Activated T-cell treated with anti-CD3 and anti-CD28 coated beads for 1 hour (primary cell): ENCODE measurements at regions not wholly inside any gene's neighbourhood (a gene's known extent, or its start where the extent isn't known, plus 50 kb on each side); places are given as distances from the start of the nearest gene placed in this dataset.

Experiments
- DNase-seq: peaks from one replicate; pipeline ENCODE4 v3.0.0-alpha.2; 2020; ENCODE audit warnings: low read depth

- DNase-seq: no peak
Measured at GRCh38 chr17:79470754-79471153, 140.1 kb downstream of the RBFOX3 start.

DNA sequence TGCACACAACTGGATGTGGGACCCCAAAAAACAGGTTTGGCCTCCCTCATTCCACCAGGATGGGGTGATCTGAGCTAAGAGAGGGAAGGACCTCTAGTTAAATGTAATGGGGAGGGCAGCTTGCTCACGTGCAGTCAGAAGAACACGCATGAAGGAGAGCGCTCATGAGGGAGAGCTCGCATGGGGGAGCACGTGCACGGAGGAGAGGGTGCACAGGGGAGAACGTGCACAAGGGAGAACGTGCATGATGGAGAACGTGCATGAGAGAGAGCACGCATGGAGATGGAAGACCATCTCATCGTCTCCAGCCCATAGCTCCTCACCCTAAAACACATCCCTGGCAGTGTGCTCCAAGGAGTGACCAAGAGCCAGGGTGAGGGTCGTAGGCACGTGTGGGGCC, 141.2 kb downstream of the RBFOX3 start:
- DNase-seq: no peak

DNA sequence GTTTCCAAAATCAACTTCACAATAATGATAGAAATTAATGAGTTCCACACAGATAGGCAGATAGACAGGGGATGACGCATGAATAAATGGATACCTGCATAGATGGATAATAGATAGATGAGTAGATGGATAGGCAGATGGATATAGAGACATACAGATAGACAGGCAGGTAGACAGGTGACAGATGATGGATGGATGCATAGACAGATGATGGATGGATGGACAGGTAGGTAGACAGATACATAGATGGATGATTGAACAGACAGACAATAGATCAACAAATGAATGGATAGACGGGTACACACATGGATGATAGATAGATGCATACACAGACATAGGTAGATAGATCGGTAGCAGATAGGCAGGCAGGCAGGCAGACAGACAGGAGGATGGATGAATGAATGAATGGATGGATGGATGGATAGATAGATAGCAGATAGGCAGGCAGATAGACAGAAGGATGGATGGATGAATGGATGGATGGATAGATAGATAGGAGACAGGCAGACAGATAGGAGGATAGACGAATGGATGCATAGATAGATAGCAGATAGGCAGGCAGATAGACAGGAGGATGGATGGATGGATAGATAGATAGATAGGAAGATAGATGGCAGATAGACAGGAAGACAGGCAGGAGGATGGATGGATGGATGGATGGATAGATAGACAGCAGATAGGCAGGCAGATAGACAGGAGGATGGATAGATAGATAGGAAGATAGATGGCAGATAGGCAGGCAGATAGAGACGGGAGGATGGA, 142.5 kb downstream of the RBFOX3 start:
- no peak for DNase-seq

- DNase-seq: no peak
Measured at GRCh38 chr17:79466562-79467350, 144.1 kb downstream of the RBFOX3 start.

DNA sequence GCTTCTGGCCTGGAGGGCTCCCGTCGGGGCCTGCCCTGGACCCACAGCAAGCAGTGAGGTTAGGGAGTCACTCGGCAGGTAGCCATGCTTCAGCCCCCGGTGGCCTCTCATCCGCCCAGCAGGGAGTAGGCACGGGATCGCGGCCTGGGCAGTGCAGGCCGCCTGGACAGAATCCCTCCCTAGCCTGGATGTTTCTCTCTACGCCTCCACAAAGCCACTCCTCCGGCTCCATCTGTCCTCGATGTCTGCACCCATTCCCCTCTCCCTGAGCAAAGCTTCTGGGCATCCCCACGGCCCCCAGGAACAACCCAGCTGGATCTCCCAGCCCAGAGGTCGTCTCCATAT, 145.2 kb downstream of the RBFOX3 start:
- no peak for DNase-seq

DNA sequence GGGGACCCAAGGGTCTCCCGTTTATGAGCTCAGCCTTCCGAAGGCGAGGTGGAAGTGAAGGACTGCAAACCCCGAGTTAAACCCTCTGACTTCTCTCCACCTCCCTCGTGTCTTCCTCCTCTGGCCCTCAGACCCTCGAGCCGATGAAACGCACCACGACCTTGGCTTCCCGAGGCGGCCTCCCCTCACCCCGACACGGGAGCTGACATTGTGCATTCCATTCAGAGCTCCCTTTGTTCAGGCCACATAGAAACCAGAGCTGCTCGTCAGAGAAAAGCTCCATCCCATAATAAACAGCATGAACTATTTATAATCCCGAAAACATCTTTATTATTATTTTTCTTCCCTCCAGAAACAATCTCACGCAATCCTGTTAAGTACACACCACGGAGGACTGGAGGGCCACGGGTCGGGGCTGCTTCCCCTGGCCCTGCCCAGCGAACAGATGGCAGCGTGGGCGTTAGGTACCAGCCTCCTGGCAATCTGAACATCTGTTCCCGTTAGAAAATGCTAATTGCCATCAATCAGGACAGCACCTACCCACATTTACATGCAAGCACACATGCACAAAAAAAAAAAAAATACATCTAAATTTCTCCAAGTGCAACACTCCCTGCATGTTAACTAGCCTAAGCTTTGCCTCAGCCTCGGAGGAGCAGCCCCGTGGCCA, 145.7 kb downstream of the RBFOX3 start:
- DNase-seq: no peak

DNA sequence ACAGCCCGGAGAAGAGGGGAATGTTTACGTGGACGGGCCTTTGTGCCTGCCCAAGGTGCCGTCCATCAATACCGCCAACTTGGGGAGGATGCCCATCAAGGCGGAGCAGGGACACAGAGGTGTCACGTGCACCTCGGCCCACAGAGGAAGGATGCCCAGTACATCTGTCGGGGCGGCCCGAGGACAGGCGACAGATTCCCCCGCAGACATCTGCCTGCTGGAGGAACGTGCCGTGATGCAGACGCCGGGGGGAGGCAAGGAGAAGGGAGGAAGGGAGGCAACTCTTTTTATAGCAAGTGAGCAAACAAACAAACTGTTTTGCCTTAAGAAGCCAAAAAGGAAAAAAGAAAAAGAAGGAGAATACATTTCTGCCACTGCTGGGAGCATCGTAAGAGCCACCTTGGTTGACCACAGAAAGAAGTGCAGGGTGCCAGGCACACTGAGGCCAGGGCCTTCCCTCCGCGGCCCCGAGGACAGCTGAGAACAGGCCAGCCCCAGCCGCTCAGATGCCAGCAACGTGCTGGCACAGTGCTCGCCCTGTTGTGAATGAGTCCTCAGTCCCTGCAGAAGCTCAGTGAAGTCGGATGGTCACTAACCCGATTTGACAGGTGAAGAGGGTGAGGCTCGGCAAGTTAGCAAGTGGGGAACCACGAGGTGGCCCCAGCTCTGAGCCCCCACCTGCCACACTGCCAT, 146.4 kb downstream of the RBFOX3 start:
- no peak for DNase-seq

- no peak for DNase-seq
Measured at GRCh38 chr17:79463421-79464317, 147.2 kb downstream of the RBFOX3 start.

DNA sequence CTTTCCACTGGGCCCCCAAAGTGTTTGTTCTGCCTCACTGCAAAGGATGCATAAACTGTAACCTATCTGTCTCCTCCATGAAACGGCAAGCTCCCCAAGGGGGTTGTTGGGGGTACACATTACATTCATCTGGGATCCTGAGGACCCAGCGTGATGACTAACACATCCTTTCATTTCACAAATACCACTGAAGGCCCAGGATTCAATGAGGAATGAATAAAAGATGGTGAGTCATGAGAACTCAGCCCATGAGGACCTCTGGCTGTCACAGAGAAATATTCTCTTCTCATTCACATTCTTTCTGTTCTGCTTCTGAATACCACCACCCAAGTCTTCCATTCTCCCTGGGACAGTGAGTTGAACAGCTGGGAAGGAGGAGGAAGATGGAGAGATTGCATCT, 149.8 kb downstream of the RBFOX3 start:
- no peak for DNase-seq

- DNase-seq: no peak
Measured at GRCh38 chr17:79459846-79460245, 151.0 kb downstream of the RBFOX3 start.

DNA sequence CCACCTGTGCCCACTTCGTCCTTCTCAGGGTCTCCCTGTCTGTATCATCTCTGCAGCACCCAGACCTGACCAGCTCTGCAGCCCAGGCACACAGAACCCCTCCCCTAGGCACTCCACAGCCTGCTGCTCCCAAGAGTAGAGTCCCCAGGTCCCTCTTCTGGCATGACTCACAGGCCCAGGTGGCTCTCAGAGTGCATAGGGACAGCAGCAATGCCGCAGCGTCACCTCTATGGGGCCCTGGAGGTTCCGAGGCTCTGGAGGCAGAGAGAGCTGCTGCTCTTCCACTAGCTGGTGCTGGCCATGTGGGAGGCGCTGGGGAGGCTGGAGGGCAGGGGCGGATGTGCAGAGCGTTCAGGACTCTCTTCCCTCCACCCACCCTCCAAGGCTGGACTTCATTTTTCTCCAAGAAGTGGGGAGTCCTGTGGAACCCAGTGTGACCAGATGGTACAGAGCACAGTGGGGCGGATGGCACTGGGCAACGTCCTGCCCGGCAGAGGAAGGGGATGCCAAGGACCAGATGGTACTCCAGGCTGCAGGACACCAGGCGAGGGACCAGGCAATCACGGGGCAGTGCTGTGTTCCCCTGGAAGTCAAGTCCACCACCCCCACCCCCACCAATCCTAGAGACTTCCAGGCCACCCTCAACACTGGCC, 151.7 kb downstream of the RBFOX3 start:
- DNase-seq: no peak

GRCh38 chr17:79458356-79458755, 152.5 kb downstream of the RBFOX3 start:
- no peak for DNase-seq

DNA sequence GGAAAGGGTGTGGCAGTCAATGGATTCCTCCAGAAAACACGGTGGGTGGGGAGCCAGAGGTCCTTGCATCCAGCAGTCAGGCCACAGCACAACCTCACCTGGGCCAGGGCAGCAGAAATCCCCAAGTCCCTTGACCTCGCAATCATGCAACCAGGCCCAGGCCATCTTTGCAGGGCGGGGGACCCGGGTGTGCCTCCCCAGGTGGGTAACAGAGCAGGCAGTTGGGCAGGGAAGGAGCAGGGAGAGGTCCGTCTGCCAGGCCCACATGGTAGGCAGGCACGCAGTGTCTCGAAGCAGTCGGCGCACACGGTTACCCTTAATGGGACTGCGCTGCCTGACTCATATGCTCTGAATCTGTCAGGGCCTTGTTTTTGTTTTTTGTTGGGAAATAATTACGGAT, 153.0 kb downstream of the RBFOX3 start:
- no peak for DNase-seq

DNA sequence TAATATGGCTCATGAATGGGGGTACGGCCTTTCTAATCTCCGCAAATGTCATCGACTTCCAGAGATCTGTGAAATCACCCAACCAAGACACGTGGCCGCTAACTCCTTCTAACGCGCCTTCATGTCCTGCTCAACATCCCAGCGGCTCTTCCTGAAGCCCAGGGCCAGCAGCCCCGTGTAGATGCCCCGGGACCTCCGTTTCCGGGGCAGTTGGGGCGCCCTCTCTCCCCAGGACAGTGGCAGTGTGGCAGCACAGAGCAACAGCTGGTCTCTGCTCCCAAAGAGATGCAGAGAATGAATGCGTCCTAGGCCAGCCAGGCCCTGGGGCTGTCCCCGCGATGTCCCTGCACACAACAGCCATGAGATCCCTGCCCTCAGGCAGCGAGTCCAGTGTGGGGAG, 153.5 kb downstream of the RBFOX3 start:
- no peak for DNase-seq

DNA sequence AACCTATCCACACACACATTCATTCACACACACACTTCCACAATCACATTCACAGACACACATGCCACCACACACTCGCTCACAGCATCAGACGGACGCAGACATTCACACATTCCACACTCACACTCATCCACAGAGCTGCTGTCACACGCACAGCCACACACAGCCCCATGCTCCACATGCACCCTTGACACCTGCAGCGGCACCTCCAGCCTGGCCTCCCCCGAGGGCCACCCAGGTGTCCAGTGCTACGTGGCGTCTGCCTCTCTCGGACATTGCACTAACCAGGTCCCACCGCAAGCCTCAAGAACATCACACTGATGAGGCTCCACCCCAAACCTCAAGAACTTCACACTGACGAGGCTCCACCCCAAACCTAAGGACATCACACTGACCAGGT, 155.2 kb downstream of the RBFOX3 start:
- DNase-seq: no peak

DNA sequence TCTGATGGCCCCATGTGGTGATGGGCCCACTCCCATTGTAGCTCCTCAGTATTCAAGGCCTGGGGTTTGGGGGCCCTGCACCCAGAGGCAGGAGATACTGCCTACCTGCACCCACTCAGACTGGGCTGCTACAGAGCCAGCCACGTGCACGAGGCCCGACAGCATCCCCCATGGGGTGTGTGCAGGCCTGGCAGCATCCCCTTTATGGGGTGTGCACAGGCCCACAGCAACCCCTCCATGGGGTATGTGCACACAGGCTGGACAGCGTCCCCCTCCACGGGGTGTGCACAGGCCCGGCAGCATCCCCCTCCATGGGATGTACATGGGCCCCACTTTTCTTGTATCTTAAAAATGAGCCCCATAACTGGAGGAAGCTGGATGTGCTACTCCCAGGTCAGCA, 156.0 kb downstream of the RBFOX3 start:
- no peak for DNase-seq

GRCh38 chr17:79453481-79453880, 157.4 kb downstream of the RBFOX3 start:
- no peak for DNase-seq

- no peak for DNase-seq
Measured at GRCh38 chr17:79452706-79453105, 158.1 kb downstream of the RBFOX3 start.

DNA sequence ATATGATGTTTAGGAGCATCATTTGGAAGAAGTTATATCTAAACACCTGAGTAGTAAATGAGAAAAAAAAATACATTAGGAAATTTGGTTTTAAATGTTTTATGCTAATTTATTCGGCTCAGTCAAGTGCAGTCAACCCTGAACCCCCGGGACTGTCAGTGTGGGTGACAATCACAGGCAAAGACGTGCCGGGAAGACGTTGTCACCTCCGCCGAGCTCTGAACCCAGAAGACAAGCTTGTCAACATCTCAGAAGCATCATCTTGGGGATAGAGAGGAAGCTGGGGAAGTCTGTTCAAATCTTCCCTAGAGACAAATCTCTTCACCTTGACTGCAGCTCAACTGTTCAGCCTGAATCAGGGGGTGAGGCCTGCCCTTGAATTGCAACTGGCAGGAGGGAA, 159.7 kb downstream of the RBFOX3 start:
- no peak for DNase-seq

GRCh38 chr17:79446399-79447009, 164.3 kb downstream of the RBFOX3 start:
- DNase-seq: no peak

DNA sequence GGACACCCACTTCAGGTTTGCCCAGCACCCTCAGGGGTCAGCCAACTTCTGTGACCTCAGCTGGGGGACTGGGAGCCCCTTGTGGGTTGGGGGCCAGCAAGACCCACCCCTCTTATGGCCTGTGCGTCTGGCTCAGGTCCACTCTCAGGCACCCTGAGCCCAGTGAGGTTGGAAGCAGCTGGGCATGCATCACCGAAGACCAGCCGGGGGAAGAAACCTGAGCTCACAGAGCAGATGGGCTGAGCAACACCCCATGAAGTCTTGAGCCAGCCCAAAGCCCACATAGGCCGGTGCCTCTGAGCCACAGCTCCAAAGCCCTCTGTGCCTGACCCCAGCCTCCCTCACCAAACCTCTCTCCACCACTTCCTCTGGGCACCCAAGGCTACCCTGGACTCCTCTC, 166.7 kb downstream of the RBFOX3 start:
- DNase-seq: no peak
